SK-N-SH treated with all-trans-retinoic acid at 6 μM for 48 hours (cell line): ENCODE measurements at regions not wholly inside any gene's neighbourhood (a gene's known extent, or its start where the extent isn't known, plus 50 kb on each side); places are given as distances from the start of the nearest gene placed in this dataset.

Experiments used
- ATAC-seq: fragments of 200-7000 bp; cut with Tn5 transposase; 3 replicates; pipeline ENCODE4 v1.9.1; 2020; ENCODE audit warnings: mild to moderate bottlenecking, moderate library complexity
- GLIS3 ChIP-seq: fragments of 250-450 bp; sonication (Bioruptor Pico); IDR thresholded peaks from 2 replicates; pipeline ENCODE4 v1.5.0; 2020; ENCODE audit warnings: mild to moderate bottlenecking, moderate library complexity
- ZFP3 ChIP-seq: fragments of 250-450 bp; sonication (Bioruptor Pico); IDR thresholded peaks from 2 replicates; pipeline ENCODE4 v1.5.0; 2020; ENCODE audit warnings: mild to moderate bottlenecking, moderate library complexity

GRCh38 chr2:192245329-192245728 is 50.6 kb upstream of the TMEFF2 start:
- no peak for ATAC-seq

More at GRCh38 chr2:192245329-192245728, 50.6 kb upstream of the TMEFF2 start:
- no peak for TF ChIP-seq GLIS3 (CRISPR knock-in tag)
- no peak for TF ChIP-seq ZFP3 (CRISPR knock-in tag)
- TF ChIP-seq, all 23 proteins: peak for 0
